ENCODE measurements at regions not wholly inside any gene's neighbourhood (a gene's known extent, or its start where the extent isn't known, plus 50 kb on each side); places are given as distances from the start of the nearest gene placed in this dataset.

DNA sequence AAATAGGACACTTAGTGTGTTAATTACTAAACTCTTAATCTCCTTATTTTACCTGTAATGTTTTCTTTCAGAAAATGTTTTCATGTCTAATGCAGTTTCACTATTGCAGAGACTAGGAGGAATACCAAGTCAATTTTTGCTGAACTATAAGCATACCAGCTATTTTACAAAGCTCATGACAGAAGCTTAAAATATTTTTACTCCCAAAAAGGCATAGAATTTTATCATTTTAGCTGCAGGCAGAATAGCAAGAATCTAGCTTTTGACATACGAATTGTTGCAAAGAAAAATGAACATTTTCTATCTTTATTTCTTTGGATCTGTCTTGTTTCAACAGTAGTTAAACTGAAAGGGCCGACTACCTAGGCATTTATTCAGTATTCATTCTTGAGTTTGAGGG lies 366.9 kb downstream of the FAT3 start:
- TF ChIP-seq, protein P1, sequence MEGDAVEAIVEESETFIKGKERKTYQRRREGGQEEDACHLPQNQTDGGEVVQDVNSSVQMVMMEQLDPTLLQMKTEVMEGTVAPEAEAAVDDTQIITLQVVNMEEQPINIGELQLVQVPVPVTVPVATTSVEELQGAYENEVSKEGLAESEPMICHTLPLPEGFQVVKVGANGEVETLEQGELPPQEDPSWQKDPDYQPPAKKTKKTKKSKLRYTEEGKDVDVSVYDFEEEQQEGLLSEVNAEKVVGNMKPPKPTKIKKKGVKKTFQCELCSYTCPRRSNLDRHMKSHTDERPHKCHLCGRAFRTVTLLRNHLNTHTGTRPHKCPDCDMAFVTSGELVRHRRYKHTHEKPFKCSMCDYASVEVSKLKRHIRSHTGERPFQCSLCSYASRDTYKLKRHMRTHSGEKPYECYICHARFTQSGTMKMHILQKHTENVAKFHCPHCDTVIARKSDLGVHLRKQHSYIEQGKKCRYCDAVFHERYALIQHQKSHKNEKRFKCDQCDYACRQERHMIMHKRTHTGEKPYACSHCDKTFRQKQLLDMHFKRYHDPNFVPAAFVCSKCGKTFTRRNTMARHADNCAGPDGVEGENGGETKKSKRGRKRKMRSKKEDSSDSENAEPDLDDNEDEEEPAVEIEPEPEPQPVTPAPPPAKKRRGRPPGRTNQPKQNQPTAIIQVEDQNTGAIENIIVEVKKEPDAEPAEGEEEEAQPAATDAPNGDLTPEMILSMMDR (conservative IDR thresholded peaks at IDR 0.05; ENCODE audit: low read depth, low read length), result no peak
- no peak overlapping the region for H3K4me3 ChIP-seq (ENCODE audit: low read depth, low read length)
- DNase-seq (ENCODE audit: low read depth), result no peak

DNA sequence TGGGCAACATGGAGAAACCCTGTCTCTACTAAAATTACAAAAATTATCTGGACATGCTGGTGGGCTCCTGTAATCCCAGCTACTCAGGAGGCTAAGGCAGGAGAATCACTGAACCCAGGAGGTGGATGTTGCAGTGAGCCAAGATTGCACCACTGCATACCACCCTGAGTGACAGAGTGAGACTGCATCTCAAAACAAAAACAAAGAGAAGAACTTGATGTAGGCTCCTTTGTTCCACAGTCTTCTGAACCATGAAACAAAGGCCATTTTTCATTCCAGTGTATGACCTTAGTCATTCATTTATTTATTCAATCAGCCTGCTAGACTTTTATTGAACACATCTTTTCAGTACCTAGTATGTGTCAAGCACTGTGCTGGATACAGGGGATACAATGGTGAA lies 369.6 kb downstream of the FAT3 start:
- DNase-seq (ENCODE audit: low read depth), result no peak
- TF ChIP-seq, protein P1 (conservative IDR thresholded peaks at IDR 0.05; ENCODE audit: low read depth, low read length), result no peak
- H3K4me3 ChIP-seq (ENCODE audit: low read depth, low read length), result no peak overlapping the region

DNA sequence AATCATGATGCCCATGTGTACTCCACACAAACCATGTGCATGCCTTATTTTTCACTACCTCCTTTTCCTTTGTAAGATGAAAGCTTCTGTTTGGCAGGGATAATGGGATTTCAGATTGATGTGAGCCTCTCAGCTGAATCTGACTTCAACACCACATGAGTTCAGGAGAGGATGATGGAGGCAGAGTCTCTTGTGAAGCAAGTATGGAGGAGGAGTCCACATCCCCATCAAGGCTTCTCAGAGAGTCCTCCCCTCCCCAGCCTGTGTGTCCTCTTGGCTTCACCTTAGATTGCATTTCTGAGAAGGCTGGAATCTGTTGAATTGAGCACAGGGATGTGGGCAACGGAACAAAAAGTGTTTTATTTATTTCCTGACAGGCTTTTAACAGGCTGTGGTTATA lies 370.4 kb downstream of the FAT3 start:
- no peak overlapping the region for H3K4me3 ChIP-seq (ENCODE audit: low read depth, low read length)
- DNase-seq (ENCODE audit: low read depth), result no peak
- TF ChIP-seq, protein P1 (conservative IDR thresholded peaks at IDR 0.05; ENCODE audit: low read depth, low read length), result no peak

DNA sequence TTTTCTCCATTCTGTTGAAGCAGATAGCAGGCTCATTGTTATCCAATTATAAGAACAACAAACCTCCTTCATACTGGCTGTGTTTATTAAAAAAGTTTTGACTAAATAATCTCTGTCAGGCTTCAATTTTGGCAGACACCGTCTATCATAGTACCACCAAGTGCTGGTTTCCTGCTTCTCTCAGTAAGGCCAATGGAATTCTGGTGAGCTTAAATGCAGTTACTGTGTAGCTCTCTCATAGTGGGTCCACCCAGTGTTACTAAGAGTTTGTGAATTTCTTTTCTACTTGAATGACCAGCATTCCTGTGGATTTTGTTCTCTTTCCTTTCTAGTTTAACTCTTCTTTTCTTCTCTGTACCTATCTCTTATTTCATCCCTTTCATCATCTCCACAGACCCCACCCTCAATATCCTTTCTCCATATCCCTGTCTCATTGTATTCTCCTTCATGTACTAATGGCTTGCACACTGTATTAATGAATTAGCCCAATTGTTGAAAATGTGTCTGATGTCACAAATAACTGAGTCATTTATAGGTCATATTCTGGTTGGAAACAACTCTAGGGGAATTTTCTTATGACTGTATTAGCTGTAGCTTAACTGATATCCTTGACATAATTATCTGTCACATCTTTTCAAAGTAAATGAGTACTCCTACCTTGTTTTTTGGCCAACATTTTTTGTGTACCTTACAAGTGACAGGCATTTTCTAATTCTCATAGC lies 372.1 kb downstream of the FAT3 start:
- peak; percentile 1 for DNase-seq (ENCODE audit: low read depth)
- H3K4me3 ChIP-seq (ENCODE audit: low read depth, low read length), result no peak overlapping the region
- TF ChIP-seq, protein P1 (conservative IDR thresholded peaks at IDR 0.05; ENCODE audit: low read depth, low read length), result no peak

DNA sequence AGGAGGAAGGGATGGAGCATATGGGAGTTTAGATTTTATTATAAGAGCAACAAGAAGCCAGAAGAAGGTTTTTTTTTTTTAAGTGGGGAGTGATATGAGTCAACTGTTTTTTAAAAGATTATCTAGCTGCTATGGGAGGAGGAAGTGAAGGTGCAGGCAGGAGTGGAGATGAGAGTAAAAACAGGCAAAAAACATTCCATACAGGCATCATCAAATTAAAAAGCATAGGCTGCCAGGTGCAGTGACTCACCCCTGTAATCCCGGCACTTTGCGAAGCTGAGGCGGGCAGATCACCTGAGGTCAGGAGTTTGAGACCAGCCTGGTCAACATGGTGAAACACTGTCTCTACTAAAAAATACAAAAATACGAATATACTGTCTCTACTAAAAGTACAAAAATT lies 368.4 kb upstream of the MTNR1B start:
- TF ChIP-seq, protein P1 (conservative IDR thresholded peaks at IDR 0.05; ENCODE audit: low read depth, low read length), result no peak
- no peak overlapping the region for H3K4me3 ChIP-seq (ENCODE audit: low read depth, low read length)
- no peak for DNase-seq (ENCODE audit: low read depth)

DNA sequence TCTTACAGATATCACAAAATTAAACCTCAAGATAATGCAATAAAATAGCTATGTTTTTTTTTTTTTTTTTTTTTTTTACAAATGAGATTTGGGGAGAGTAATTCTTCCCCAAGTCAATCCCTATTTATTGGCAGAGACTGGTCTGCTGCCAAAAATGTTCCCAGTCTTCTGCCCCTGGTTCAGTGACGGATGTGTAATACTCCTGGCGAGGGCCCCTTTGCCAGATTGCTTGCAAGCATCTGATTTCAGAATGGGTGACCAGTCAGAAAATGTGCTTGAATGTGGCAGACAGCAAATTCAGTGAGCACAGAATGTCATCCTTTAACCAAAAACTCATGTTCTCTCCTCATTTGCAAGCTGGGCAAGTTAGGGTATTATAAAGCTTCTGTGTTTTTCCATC lies 363.8 kb upstream of the MTNR1B start:
- H3K4me3 ChIP-seq (ENCODE audit: low read depth, low read length), result no peak overlapping the region
- TF ChIP-seq, protein P1 (conservative IDR thresholded peaks at IDR 0.05; ENCODE audit: low read depth, low read length), result no peak
- no peak for DNase-seq (ENCODE audit: low read depth)

Data from choroid plexus epithelial cell (primary cell).